ENCODE measurements at regions not wholly inside any gene's neighbourhood (a gene's known extent, or its start where the extent isn't known, plus 50 kb on each side); places are given as distances from the start of the nearest gene placed in this dataset.
"Not testable (repeated sequence)": the region's sequence is repeated elsewhere in the genome, so short reads cannot be mapped to it uniquely, and the experiment has no call there.

DNA sequence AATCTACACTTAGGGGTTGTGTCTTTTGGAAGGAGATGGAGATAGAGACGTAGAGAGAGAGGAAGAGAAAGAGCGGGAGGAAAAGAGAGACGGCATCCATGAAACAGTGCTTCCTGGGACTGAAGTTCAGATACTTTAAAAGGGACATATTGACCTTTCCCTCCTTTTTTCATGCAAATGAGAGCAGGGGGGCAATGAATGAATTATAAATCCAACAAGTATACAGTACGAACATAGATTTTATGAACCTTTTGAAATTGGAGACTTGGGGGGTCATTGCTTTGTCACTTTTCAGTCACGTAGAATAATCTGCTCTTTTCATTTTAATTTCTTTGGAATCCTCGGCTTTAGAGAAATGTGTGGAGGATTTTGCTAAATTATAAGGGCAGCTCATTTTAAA, 364.2 kb downstream of the MAT2B start:
- H3K9me3 ChIP-seq (ENCODE audit: control insufficient read depth in 2 of 2, low read length in 2 of 2): no peaks in the 10 kb centered on the region
- no peaks in the 10 kb centered on the region for H3K36me3 ChIP-seq (ENCODE audit: control insufficient read depth in 2 of 2, insufficient read depth in 2 of 2, low read length in 2 of 2)
- no peak overlapping the region for H3K9ac ChIP-seq (ENCODE audit: low read length in 2 of 2)

DNA sequence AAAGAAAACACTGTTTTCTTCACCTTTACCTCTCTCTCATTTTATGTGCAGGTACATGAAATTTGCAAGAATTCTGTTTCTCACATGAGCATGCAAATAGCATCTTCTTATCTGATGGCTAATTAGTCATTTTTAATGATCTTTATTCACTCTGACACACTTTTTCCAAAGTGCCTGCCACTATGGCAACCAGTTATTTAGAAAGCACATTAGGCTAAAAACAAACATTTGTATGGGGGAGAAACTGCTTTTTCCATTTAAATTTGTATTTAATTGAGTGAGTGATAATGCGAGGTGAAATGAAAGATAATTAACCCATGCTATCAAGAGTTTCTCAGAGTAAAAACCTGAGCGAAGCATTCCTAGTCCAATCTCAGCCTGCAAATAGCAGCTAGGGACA, 365.0 kb downstream of the MAT2B start:
- H3K4me1 ChIP-seq (ENCODE audit: control insufficient read depth, insufficient read depth, low read length): no peaks in the 10 kb centered on the region
- H3K9ac ChIP-seq (ENCODE audit: low read length in 2 of 2): no peak overlapping the region
- no peaks in the 10 kb centered on the region for H3K9me3 ChIP-seq (ENCODE audit: control insufficient read depth in 2 of 2, low read length in 2 of 2)
- H3K27me3 ChIP-seq (ENCODE audit: control insufficient read depth in 1 of 2, insufficient read depth in 2 of 2, low read length in 2 of 2): no peaks in the 10 kb centered on the region
- no peaks in the 10 kb centered on the region for H3K36me3 ChIP-seq (ENCODE audit: control insufficient read depth in 2 of 2, insufficient read depth in 2 of 2, low read length in 2 of 2)
- no peak overlapping the region for H3K4me3 ChIP-seq (ENCODE audit: low read length in 2 of 2)
- H3K27ac ChIP-seq (ENCODE audit: low read length): no peak overlapping the region

More for the DNA sequence above, 364.2 kb downstream of the MAT2B start:
- Histone ChIP-seq H3K27ac (ENCODE audit: low read length) (no peak overlapping the region), H3K4me3 (ENCODE audit: low read length in 2 of 2) (no peak overlapping the region), H3K4me1 (ENCODE audit: control insufficient read depth, insufficient read depth, low read length) (no peaks in the 10 kb centered on the region), H3K27me3 (ENCODE audit: control insufficient read depth in 1 of 2, insufficient read depth in 2 of 2, low read length in 2 of 2) (no peaks in the 10 kb centered on the region)

DNA sequence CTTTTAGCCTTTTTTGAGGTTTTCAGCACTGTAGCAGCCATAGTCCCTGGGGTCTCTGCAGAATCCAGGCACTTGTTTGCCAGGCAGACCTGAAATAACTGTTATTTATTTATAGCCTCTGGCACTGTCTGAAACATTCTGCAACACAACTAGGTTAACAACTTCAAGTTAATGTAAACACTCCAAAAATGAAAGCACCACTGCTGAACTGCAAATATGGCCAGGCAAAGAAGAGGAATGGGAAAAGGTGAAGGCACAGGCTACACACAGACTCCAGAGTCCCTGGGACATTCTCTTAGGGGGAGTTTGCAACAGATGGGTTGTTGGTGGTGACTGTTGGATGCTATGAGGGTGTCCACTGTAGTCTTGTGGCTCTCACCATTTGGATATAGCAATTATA, 369.0 kb downstream of the MAT2B start:
- Histone ChIP-seq H3K9ac (ENCODE audit: low read length in 2 of 2) (no peak overlapping the region), H3K4me1 (ENCODE audit: control insufficient read depth, insufficient read depth, low read length) (no peaks in the 10 kb centered on the region), H3K4me3 (ENCODE audit: low read length in 2 of 2) (no peak overlapping the region), H3K9me3 (ENCODE audit: control insufficient read depth in 2 of 2, low read length in 2 of 2) (no peaks in the 10 kb centered on the region), H3K27me3 (ENCODE audit: control insufficient read depth in 1 of 2, insufficient read depth in 2 of 2, low read length in 2 of 2) (no peaks in the 10 kb centered on the region), H3K36me3 (ENCODE audit: control insufficient read depth in 2 of 2, insufficient read depth in 2 of 2, low read length in 2 of 2) (no peaks in the 10 kb centered on the region), H3K27ac (ENCODE audit: low read length) (no peak overlapping the region)

DNA sequence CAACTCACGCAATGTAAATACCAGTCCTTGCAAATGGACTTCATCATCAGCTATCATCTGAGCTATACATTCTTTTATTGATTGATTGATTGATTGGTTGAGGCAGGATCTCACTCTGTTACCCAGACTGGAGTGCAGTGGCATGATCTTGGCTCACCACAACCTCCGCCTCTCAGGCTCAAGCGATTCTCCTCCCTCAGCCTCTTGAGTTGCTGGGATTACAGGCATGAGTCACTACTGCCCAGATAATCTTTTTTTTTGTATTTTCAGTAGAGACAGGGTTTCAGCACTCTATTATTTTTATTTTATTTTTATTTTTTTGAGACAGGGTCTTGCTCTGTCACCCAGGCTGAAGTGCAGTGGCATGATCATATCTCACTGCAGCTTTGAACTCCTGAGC, 369.5 kb downstream of the MAT2B start:
- not testable (repeated sequence) for H3K27ac ChIP-seq (ENCODE audit: low read length); H3K4me1 ChIP-seq (ENCODE audit: control insufficient read depth, insufficient read depth, low read length); H3K4me3 ChIP-seq (ENCODE audit: low read length in 2 of 2); H3K27me3 ChIP-seq (ENCODE audit: control insufficient read depth in 1 of 2, insufficient read depth in 2 of 2, low read length in 2 of 2); H3K36me3 ChIP-seq (ENCODE audit: control insufficient read depth in 2 of 2, insufficient read depth in 2 of 2, low read length in 2 of 2); H3K9ac ChIP-seq (ENCODE audit: low read length in 2 of 2); H3K9me3 ChIP-seq (ENCODE audit: control insufficient read depth in 2 of 2, low read length in 2 of 2)

DNA sequence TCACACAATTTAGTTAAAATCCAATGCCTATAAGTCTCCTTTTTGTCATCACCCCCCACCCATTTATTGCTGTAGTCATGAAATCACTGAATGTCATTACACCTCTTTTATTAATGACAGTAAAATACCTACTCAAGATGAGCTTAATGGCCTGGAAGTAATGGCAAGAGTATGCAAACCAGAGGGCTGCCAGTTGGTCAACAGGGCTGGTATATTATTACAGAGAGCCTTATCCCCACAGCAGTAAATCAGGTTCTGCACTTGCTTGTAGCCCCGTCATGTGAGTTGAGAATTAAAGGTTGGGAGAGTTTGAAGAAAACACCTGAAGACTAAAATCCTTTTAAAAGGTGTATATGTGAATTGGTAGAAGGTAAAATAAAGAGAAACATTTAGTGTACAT, 372.4 kb downstream of the MAT2B start:
- Histone ChIP-seq H3K4me3 (ENCODE audit: low read length in 2 of 2) (no peak overlapping the region), H3K36me3 (ENCODE audit: control insufficient read depth in 2 of 2, insufficient read depth in 2 of 2, low read length in 2 of 2) (no peaks in the 10 kb centered on the region), H3K9me3 (ENCODE audit: control insufficient read depth in 2 of 2, low read length in 2 of 2) (no peaks in the 10 kb centered on the region), H3K9ac (ENCODE audit: low read length in 2 of 2) (no peak overlapping the region), H3K27ac (ENCODE audit: low read length) (no peak overlapping the region), H3K27me3 (ENCODE audit: control insufficient read depth in 1 of 2, insufficient read depth in 2 of 2, low read length in 2 of 2) (no peaks in the 10 kb centered on the region), H3K4me1 (ENCODE audit: control insufficient read depth, insufficient read depth, low read length) (no peaks in the 10 kb centered on the region)

DNA sequence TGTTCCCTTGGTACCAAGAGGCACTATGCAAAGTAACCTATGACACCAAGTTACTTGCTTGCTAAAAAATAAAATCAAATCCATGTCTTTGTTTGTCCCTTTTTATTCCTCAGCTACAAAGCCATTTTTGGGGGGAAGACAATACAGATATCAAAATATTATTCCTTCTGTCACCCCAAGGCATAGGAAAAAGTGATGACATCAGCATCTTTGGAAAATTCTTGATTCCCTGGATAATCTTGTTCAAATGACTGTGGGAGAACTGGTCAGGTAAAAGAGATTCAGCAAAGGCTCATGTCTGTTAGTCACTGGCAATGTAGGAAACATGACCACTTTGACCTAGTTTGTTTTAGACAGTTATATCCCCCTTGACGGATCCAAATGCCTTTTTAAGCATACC, 373.1 kb downstream of the MAT2B start:
- Histone ChIP-seq H3K27ac (ENCODE audit: low read length) (no peak overlapping the region), H3K9me3 (ENCODE audit: control insufficient read depth in 2 of 2, low read length in 2 of 2) (no peaks in the 10 kb centered on the region), H3K4me3 (ENCODE audit: low read length in 2 of 2) (no peak overlapping the region), H3K9ac (ENCODE audit: low read length in 2 of 2) (no peak overlapping the region), H3K27me3 (ENCODE audit: control insufficient read depth in 1 of 2, insufficient read depth in 2 of 2, low read length in 2 of 2) (no peaks in the 10 kb centered on the region), H3K4me1 (ENCODE audit: control insufficient read depth, insufficient read depth, low read length) (no peaks in the 10 kb centered on the region), H3K36me3 (ENCODE audit: control insufficient read depth in 2 of 2, insufficient read depth in 2 of 2, low read length in 2 of 2) (no peaks in the 10 kb centered on the region)

DNA sequence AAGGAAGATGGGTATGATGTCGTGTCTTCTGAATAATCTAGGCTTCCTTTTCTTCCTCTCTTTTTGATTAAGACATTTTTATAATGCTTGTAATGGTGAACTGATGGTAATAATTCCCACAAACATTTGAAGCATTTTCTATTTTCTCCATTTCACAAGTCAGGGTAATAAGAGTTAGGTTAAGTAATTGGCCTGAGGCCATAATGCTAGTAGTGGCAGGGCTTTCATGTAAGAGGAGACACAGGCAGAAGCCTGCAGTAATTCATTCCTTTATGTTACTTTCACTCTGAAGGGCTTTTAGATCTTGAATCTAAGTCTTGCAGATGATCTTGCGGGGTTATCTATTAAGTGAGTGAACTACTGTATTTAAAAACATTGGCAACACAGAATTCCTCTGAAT, 374.9 kb downstream of the MAT2B start:
- Histone ChIP-seq H3K4me3 (ENCODE audit: low read length in 2 of 2) (no peak overlapping the region), H3K9ac (ENCODE audit: low read length in 2 of 2) (no peak overlapping the region), H3K36me3 (ENCODE audit: control insufficient read depth in 2 of 2, insufficient read depth in 2 of 2, low read length in 2 of 2) (no peaks in the 10 kb centered on the region), H3K27ac (ENCODE audit: low read length) (no peak overlapping the region), H3K27me3 (ENCODE audit: control insufficient read depth in 1 of 2, insufficient read depth in 2 of 2, low read length in 2 of 2) (no peaks in the 10 kb centered on the region), H3K4me1 (ENCODE audit: control insufficient read depth, insufficient read depth, low read length) (no peaks in the 10 kb centered on the region), H3K9me3 (ENCODE audit: control insufficient read depth in 2 of 2, low read length in 2 of 2) (no peaks in the 10 kb centered on the region)

DNA sequence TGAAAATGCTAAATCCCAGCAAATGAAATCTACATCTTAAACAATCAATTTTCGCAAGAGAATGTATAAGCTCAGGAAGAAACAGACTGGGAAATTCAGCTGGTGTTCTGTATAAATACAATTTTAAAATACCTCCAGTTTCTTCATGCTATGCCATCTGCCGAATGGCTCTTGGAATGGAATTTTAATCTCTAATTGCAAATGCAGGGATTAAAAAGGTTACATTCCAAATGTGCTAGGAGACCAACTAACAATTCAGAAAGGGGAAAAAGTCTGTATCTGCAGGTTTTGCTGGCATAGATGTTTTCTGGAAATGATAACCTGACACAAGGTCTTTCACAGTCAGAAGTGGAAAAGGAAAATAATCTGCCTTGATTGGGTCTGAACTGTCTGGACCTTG, 379.7 kb downstream of the MAT2B start:
- no peaks in the 10 kb centered on the region for H3K27me3 ChIP-seq (ENCODE audit: control insufficient read depth in 1 of 2, insufficient read depth in 2 of 2, low read length in 2 of 2)
- H3K27ac ChIP-seq (ENCODE audit: low read length): no peak overlapping the region
- H3K9me3 ChIP-seq (ENCODE audit: control insufficient read depth in 2 of 2, low read length in 2 of 2): no peaks in the 10 kb centered on the region
- H3K4me3 ChIP-seq (ENCODE audit: low read length in 2 of 2): no peak overlapping the region
- H3K36me3 ChIP-seq (ENCODE audit: control insufficient read depth in 2 of 2, insufficient read depth in 2 of 2, low read length in 2 of 2): no peaks in the 10 kb centered on the region
- H3K4me1 ChIP-seq (ENCODE audit: control insufficient read depth, insufficient read depth, low read length): no peaks in the 10 kb centered on the region
- no peak overlapping the region for H3K9ac ChIP-seq (ENCODE audit: low read length in 2 of 2)

DNA sequence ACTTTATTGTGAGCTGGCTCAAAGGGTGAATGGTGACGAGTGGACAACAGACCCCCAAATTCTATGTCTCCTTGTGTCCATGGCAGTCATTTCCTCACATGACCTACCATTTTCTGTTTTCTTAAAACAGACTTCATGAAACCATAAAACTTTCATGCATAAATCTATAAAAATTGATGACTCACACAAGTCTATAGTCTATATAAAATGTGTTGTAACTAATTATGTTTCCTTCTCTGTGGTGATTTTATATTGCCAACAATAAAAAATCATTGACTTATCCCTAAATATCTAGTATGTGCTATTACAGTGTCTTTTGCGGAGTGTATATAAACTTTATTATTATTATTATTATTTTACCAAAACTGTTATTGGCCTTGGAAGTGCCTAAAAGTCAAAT, 382.4 kb downstream of the MAT2B start:
- H3K36me3 ChIP-seq (ENCODE audit: control insufficient read depth in 2 of 2, insufficient read depth in 2 of 2, low read length in 2 of 2): no peaks in the 10 kb centered on the region
- no peaks in the 10 kb centered on the region for H3K27me3 ChIP-seq (ENCODE audit: control insufficient read depth in 1 of 2, insufficient read depth in 2 of 2, low read length in 2 of 2)
- no peak overlapping the region for H3K9ac ChIP-seq (ENCODE audit: low read length in 2 of 2)
- no peak overlapping the region for H3K4me3 ChIP-seq (ENCODE audit: low read length in 2 of 2)
- H3K9me3 ChIP-seq (ENCODE audit: control insufficient read depth in 2 of 2, low read length in 2 of 2): no peaks in the 10 kb centered on the region
- H3K4me1 ChIP-seq (ENCODE audit: control insufficient read depth, insufficient read depth, low read length): no peaks in the 10 kb centered on the region
- no peak overlapping the region for H3K27ac ChIP-seq (ENCODE audit: low read length)

DNA sequence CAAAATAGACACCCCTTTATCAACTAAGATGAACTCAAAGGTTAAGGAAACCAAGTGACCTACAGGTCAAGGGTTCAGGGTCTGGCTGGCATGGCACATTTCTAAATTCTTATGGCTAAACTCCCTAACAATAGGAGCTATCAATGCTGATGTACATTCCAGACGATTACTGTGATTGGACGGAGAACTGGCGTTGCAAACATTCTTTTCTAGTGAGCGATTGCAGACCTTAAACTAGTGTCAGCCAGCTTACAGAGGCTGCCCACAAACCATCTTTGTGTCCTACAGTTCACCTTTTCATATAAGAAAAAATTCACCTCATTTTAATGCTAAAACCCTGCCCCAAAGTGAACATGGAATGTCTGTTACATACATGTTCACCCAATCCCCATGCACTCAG, 382.9 kb downstream of the MAT2B start:
- no peak overlapping the region for H3K4me3 ChIP-seq (ENCODE audit: low read length in 2 of 2)
- H3K36me3 ChIP-seq (ENCODE audit: control insufficient read depth in 2 of 2, insufficient read depth in 2 of 2, low read length in 2 of 2): no peaks in the 10 kb centered on the region
- H3K27me3 ChIP-seq (ENCODE audit: control insufficient read depth in 1 of 2, insufficient read depth in 2 of 2, low read length in 2 of 2): no peaks in the 10 kb centered on the region
- H3K4me1 ChIP-seq (ENCODE audit: control insufficient read depth, insufficient read depth, low read length): no peaks in the 10 kb centered on the region
- no peak overlapping the region for H3K27ac ChIP-seq (ENCODE audit: low read length)
- H3K9ac ChIP-seq (ENCODE audit: low read length in 2 of 2): no peak overlapping the region
- H3K9me3 ChIP-seq (ENCODE audit: control insufficient read depth in 2 of 2, low read length in 2 of 2): no peaks in the 10 kb centered on the region

DNA sequence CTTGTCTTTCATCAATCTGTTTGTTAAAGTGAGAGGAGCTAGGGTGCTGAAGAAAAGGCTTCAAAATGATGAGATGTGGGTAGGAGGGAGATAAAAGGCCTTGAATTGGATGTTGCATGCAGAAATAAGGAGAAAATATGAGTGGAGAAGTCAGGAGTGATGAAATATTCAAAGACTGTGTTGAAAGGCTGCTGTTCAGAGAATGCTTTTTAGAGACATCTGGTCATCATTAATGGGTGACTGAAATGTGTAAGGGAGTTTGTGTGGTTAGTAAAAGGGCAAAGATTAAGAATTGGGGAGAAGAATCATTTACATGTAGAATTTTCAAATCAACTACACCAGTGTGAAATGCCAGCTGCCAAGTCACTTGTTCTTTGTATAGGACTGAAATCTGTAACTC, 383.9 kb downstream of the MAT2B start:
- Histone ChIP-seq H3K27ac (ENCODE audit: low read length) (no peak overlapping the region), H3K36me3 (ENCODE audit: control insufficient read depth in 2 of 2, insufficient read depth in 2 of 2, low read length in 2 of 2) (no peaks in the 10 kb centered on the region), H3K4me1 (ENCODE audit: control insufficient read depth, insufficient read depth, low read length) (no peaks in the 10 kb centered on the region), H3K9ac (ENCODE audit: low read length in 2 of 2) (no peak overlapping the region), H3K4me3 (ENCODE audit: low read length in 2 of 2) (no peak overlapping the region), H3K9me3 (ENCODE audit: control insufficient read depth in 2 of 2, low read length in 2 of 2) (no peaks in the 10 kb centered on the region), H3K27me3 (ENCODE audit: control insufficient read depth in 1 of 2, insufficient read depth in 2 of 2, low read length in 2 of 2) (no peaks in the 10 kb centered on the region)

DNA sequence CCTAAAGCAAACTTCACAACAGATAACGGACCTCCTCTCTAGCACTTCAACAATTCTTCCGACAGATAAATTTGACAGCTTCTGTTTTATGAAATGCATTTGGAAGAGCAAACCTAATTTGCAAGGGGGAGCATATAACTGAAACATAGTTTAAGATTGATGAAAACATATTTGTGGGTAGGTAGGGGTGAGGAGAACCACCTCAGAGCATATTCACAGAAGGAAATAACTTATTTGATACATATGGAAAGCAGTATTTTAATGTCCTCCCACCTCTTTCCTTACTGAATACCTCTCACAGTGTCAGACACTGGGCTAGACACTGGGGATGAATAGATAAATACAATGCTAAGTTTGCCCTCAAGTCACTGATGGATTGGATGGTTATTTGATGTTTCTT, 384.8 kb downstream of the MAT2B start:
- H3K9me3 ChIP-seq (ENCODE audit: control insufficient read depth in 2 of 2, low read length in 2 of 2): no peaks in the 10 kb centered on the region
- no peaks in the 10 kb centered on the region for H3K36me3 ChIP-seq (ENCODE audit: control insufficient read depth in 2 of 2, insufficient read depth in 2 of 2, low read length in 2 of 2)
- no peaks in the 10 kb centered on the region for H3K27me3 ChIP-seq (ENCODE audit: control insufficient read depth in 1 of 2, insufficient read depth in 2 of 2, low read length in 2 of 2)
- H3K4me1 ChIP-seq (ENCODE audit: control insufficient read depth, insufficient read depth, low read length): no peaks in the 10 kb centered on the region
- no peak overlapping the region for H3K27ac ChIP-seq (ENCODE audit: low read length)
- H3K9ac ChIP-seq (ENCODE audit: low read length in 2 of 2): no peak overlapping the region
- H3K4me3 ChIP-seq (ENCODE audit: low read length in 2 of 2): no peak overlapping the region

Measured in stomach smooth muscle (tissue), 2 donors.